GM08714 (cell line): ENCODE measurements at regions not wholly inside any gene's neighbourhood (a gene's known extent, or its start where the extent isn't known, plus 50 kb on each side); places are given as distances from the start of the nearest gene placed in this dataset.

Experiments
- H3K4me3 ChIP-seq: fragments of 200-500 bp; sonication (Bioruptor generic); 2 replicates; pipeline ENCODE4 v1.5.1; 2014; ENCODE audit warnings: mild to moderate bottlenecking, low read length, inconsistent platforms
- ZNF274 ChIP-seq: IDR thresholded peaks from 2 replicates; pipeline ENCODE4 v1.6.1; 2012; ENCODE audit warnings: mild to moderate bottlenecking, low read depth, low read length

GRCh38 chr10:92747066-92747465 lies 57.3 kb downstream of the HHEX start:
- TF ChIP-seq ZNF274, result no peak
- no peak overlapping the region for H3K4me3 ChIP-seq

- no peak overlapping the region for H3K4me3 ChIP-seq
- no peak for TF ChIP-seq ZNF274
These were observed 57.8 kb downstream of the HHEX start for GRCh38 chr10:92747600-92747999.

- no peak for TF ChIP-seq ZNF274
- H3K4me3 ChIP-seq, result no peak overlapping the region
These were observed 61.2 kb downstream of the HHEX start for GRCh38 chr10:92750791-92751533.

- TF ChIP-seq ZNF274, result no peak
- H3K4me3 ChIP-seq, result no peak overlapping the region
These were observed 61.7 kb downstream of the HHEX start for GRCh38 chr10:92751534-92751811.

GRCh38 chr10:92751827-92752226 lies 62.1 kb downstream of the HHEX start:
- no peak overlapping the region for H3K4me3 ChIP-seq
- no peak for TF ChIP-seq ZNF274

- no peak overlapping the region for H3K4me3 ChIP-seq
- TF ChIP-seq ZNF274, result no peak
These were observed 64.1 kb downstream of the HHEX start for GRCh38 chr10:92753865-92754264.

- H3K4me3 ChIP-seq, result no peak overlapping the region
- TF ChIP-seq ZNF274, result no peak
These were observed 66.0 kb downstream of the HHEX start for GRCh38 chr10:92755725-92756124.

- TF ChIP-seq ZNF274, result no peak
- no peak overlapping the region; the same call in 1 of the 2 replicates for H3K4me3 ChIP-seq
These were observed 66.7 kb downstream of the HHEX start for GRCh38 chr10:92756201-92757065.

- no peak overlapping the region; the same call in 1 of the 2 replicates for H3K4me3 ChIP-seq
- TF ChIP-seq ZNF274, result no peak
These were observed 67.4 kb downstream of the HHEX start for GRCh38 chr10:92757066-92757710.

- TF ChIP-seq ZNF274, result no peak
- H3K4me3 ChIP-seq, result peak overlapping the region; percentile 11; the same call in 1 of the 2 replicates
These were observed 68.0 kb downstream of the HHEX start for GRCh38 chr10:92757711-92758104.

- H3K4me3 ChIP-seq, result no peak overlapping the region
- no peak for TF ChIP-seq ZNF274
These were observed 68.8 kb downstream of the HHEX start for GRCh38 chr10:92758594-92758993.

- no peak for TF ChIP-seq ZNF274
- H3K4me3 ChIP-seq, result no peak overlapping the region
These were observed 70.9 kb downstream of the HHEX start for GRCh38 chr10:92760609-92761008.

GRCh38 chr10:92761571-92761970 lies 71.8 kb downstream of the HHEX start:
- no peak overlapping the region for H3K4me3 ChIP-seq
- TF ChIP-seq ZNF274, result no peak

GRCh38 chr10:92763634-92764155 lies 73.9 kb downstream of the HHEX start:
- H3K4me3 ChIP-seq, result no peak overlapping the region
- TF ChIP-seq ZNF274, result no peak

- no peak for TF ChIP-seq ZNF274
- H3K4me3 ChIP-seq, result no peak overlapping the region
These were observed 76.7 kb downstream of the HHEX start for GRCh38 chr10:92766451-92766850.

GRCh38 chr10:92768104-92768503 lies 78.3 kb downstream of the HHEX start:
- TF ChIP-seq ZNF274, result no peak
- no peak overlapping the region for H3K4me3 ChIP-seq
